IMR-90 (cell line): ENCODE measurements at regions not wholly inside any gene's neighbourhood (a gene's known extent, or its start where the extent isn't known, plus 50 kb on each side); places are given as distances from the start of the nearest gene placed in this dataset.

Source experiments
- ATAC-seq: fragments of 200-7000 bp; cut with Tn5 transposase; 2 replicates; pipeline ENCODE4 v1.9.1; 2020; ENCODE audit warnings: low read depth, mild to moderate bottlenecking, moderate library complexity
- BruUV-seq: library from RNA; stranded (reverse); fragments of 400-500 nt; replicated peaks from 2 replicates; lab custom pipeline; 2021; lab: Mats Ljungman, UMichigan
- CTCF ChIA-PET: fragments of 300-600 bp; formaldehyde crosslinking; extraction: SDS; loops from one replicate; lab custom pipeline; 2021; ENCODE audit warnings: antibody characterized with exemption; lab: Yijun Ruan, JAX
- POLR2A ChIA-PET: fragments of 300-600 bp; sonication (Branson Sonifier 250); formaldehyde crosslinking; loops from one replicate; lab custom pipeline; 2022; ENCODE audit warnings: antibody characterized with exemption; ENCODE audit not compliant: unreplicated experiment; lab: Charles Lee
- DNase-seq: peaks from one replicate; pipeline ENCODE4 v3.0.0; 2013
- H2AFZ ChIP-seq: replicated peaks from 2 replicates; pipeline ENCODE3; 2013; ENCODE audit warnings: low read length, mild to moderate bottlenecking; ENCODE audit not compliant: poor library complexity
- H2AK5ac ChIP-seq: 2 replicates; pipeline ENCODE4 v1.6.1; 2013; ENCODE audit warnings: low read depth, low read length, inconsistent platforms
- H2AK9ac ChIP-seq: replicated peaks from 2 replicates; pipeline ENCODE3; 2013; ENCODE audit warnings: mild to moderate bottlenecking, low read depth, low read length, moderate library complexity; ENCODE audit not compliant: poor library complexity
- H2BK120ac ChIP-seq: 2 replicates; pipeline ENCODE4 v1.6.1; 2013; ENCODE audit warnings: low read depth, low read length, inconsistent platforms
- H2BK15ac ChIP-seq: 3 replicates; pipeline ENCODE4 v1.6.1; 2013; ENCODE audit warnings: low read depth, low read length, inconsistent platforms
- H2BK20ac ChIP-seq: 2 replicates; pipeline ENCODE4 v1.6.1; 2013; ENCODE audit warnings: low read depth, mild to moderate bottlenecking, inconsistent platforms, low read length, moderate library complexity
- H2BK5ac ChIP-seq: 2 replicates; pipeline ENCODE4 v1.6.1; 2013; ENCODE audit warnings: mild to moderate bottlenecking, low read depth, low read length, inconsistent platforms; ENCODE audit not compliant: poor library complexity, severe bottlenecking
- H3K14ac ChIP-seq: replicated peaks from 2 replicates; pipeline ENCODE4 v1.6.1; 2013; ENCODE audit warnings: low read depth, low read length, inconsistent platforms
- H3K18ac ChIP-seq: 2 replicates; pipeline ENCODE4 v1.6.1; 2013; ENCODE audit warnings: low read depth, low read length, control low read depth
- H3K23ac ChIP-seq: 2 replicates; pipeline ENCODE4 v1.6.1; 2013; ENCODE audit warnings: low read depth, low read length, inconsistent platforms
- H3K27ac ChIP-seq: 2 replicates; pipeline ENCODE4 v1.5.1; 2013; ENCODE audit warnings: mild to moderate bottlenecking, control low read depth, low read length; ENCODE audit not compliant: insufficient read depth
- H3K27me3 ChIP-seq: 2 replicates; pipeline ENCODE4 v1.6.1; 2013; ENCODE audit warnings: low read length; ENCODE audit not compliant: control insufficient read depth, insufficient read depth
- H3K36me3 ChIP-seq: 2 replicates; pipeline ENCODE4 v1.6.1; 2013; ENCODE audit warnings: low read length, mixed read lengths; ENCODE audit not compliant: control insufficient read depth, insufficient read depth
- H3K4ac ChIP-seq: 2 replicates; pipeline ENCODE4 v1.6.1; 2013; ENCODE audit warnings: low read depth, low read length, inconsistent platforms
- H3K4me1 ChIP-seq: 2 replicates; pipeline ENCODE4 v1.6.1; 2013; ENCODE audit warnings: low read length, mixed read lengths; ENCODE audit not compliant: control insufficient read depth, insufficient read depth
- H3K4me2 ChIP-seq: 2 replicates; pipeline ENCODE4 v1.6.1; 2013; ENCODE audit warnings: low read depth, mild to moderate bottlenecking, control low read depth, low read length, moderate library complexity
- H3K4me3 ChIP-seq: 2 replicates; pipeline ENCODE4 v1.5.1; 2013; ENCODE audit warnings: low read depth, mild to moderate bottlenecking, control low read depth, low read length, moderate library complexity; ENCODE audit not compliant: insufficient read depth
- H3K56ac ChIP-seq: 2 replicates; pipeline ENCODE4 v1.6.1; 2013; ENCODE audit warnings: low read length, inconsistent platforms; ENCODE audit not compliant: insufficient read depth; ENCODE audit errors: extremely low read depth
- H3K79me1 ChIP-seq, 2 experiments: 2 replicates each; pipeline ENCODE4 v1.6.1; 2013; ENCODE audit warnings: low read length in 2 of 2, inconsistent platforms in 1 of 2, low read depth in 1 of 2
- H3K9ac ChIP-seq: 2 replicates; pipeline ENCODE4 v1.6.1; 2013; ENCODE audit warnings: low read depth, low read length, control low read depth
- H3K9me1 ChIP-seq: 2 replicates; pipeline ENCODE4 v1.6.1; 2013; ENCODE audit warnings: low read length, inconsistent platforms; ENCODE audit not compliant: insufficient read depth
- H3K9me3 ChIP-seq: 2 replicates; pipeline ENCODE4 v1.6.1; 2013; ENCODE audit warnings: low read length; ENCODE audit not compliant: control insufficient read depth, insufficient read depth
- H4K20me1 ChIP-seq: 2 replicates; pipeline ENCODE4 v1.6.1; 2013; ENCODE audit warnings: low read length, inconsistent platforms; ENCODE audit not compliant: insufficient read depth
- H4K5ac ChIP-seq: 2 replicates; pipeline ENCODE4 v1.6.1; 2013; ENCODE audit warnings: mild to moderate bottlenecking, low read depth, low read length, control low read depth
- H4K8ac ChIP-seq, 2 experiments: 2 replicates each; pipeline ENCODE4 v1.6.1; 2013; ENCODE audit warnings: low read depth in 2 of 2, low read length in 2 of 2, control low read depth in 1 of 2, inconsistent platforms in 1 of 2
- H4K91ac ChIP-seq: 2 replicates; pipeline ENCODE4 v1.6.1; 2013; ENCODE audit warnings: low read depth, low read length, inconsistent platforms; ENCODE audit not compliant: insufficient read depth
- BHLHE40 ChIP-seq: fragments of 150-350 bp; IDR thresholded peaks from 2 replicates; pipeline ENCODE4 v1.6.1; 2016; ENCODE audit warnings: mild to moderate bottlenecking, low read depth, low read length
- CEBPB ChIP-seq: IDR thresholded peaks from 2 replicates; pipeline ENCODE4 v1.6.1; 2012; ENCODE audit warnings: low read depth, low read length, improper control_type of control experiment
- CHD1 ChIP-seq: IDR thresholded peaks from 2 replicates; pipeline ENCODE4 v1.6.1; 2012; ENCODE audit warnings: low read depth, low read length, improper control_type of control experiment
- CTCF ChIP-seq: conservative IDR thresholded peaks from 2 replicates; pipeline ENCODE4 v1.5.1; 2012; ENCODE audit warnings: mild to moderate bottlenecking, low read depth, low read length, improper control_type of control experiment
- FOS ChIP-seq: fragments of 150-350 bp; IDR thresholded peaks from 2 replicates; pipeline ENCODE4 v1.6.1; 2016; ENCODE audit warnings: low read depth, low read length
- MAZ ChIP-seq: IDR thresholded peaks from 2 replicates; pipeline ENCODE4 v1.6.1; 2012; ENCODE audit warnings: low read depth, mild to moderate bottlenecking, low read length, improper control_type of control experiment, moderate library complexity, borderline replicate concordance
- MXI1 ChIP-seq: IDR thresholded peaks from 2 replicates; pipeline ENCODE4 v1.6.1; 2012; ENCODE audit warnings: low read depth, mild to moderate bottlenecking, low read length, moderate library complexity, borderline replicate concordance
- NFE2L2 ChIP-seq: fragments of 150-350 bp; IDR thresholded peaks from 2 replicates; pipeline ENCODE4 v1.6.1; 2016; ENCODE audit warnings: low read depth, mild to moderate bottlenecking, low read length
- POLR2A ChIP-seq: IDR thresholded peaks from 2 replicates; pipeline ENCODE4 v1.6.1; 2012; ENCODE audit warnings: mild to moderate bottlenecking, low read depth, low read length
- RAD21 ChIP-seq: IDR thresholded peaks from 2 replicates; pipeline ENCODE4 v1.6.1; 2012; ENCODE audit warnings: low read length, improper control_type of control experiment
- RCOR1 ChIP-seq: IDR thresholded peaks from 2 replicates; pipeline ENCODE4 v1.6.1; 2012; ENCODE audit warnings: mild to moderate bottlenecking, low read length, improper control_type of control experiment; ENCODE audit not compliant: insufficient replicate concordance
- RFX5 ChIP-seq: IDR thresholded peaks from 2 replicates; pipeline ENCODE4 v1.8.0; 2012; ENCODE audit warnings: low read depth, mild to moderate bottlenecking, low read length, moderate library complexity
- SMC3 ChIP-seq: fragments of 150-350 bp; IDR thresholded peaks from 2 replicates; pipeline ENCODE4 v1.6.1; 2016; ENCODE audit warnings: low read depth, mild to moderate bottlenecking, antibody characterized with exemption, low read length, moderate library complexity
- WGBS, 2 experiments: methylation state at CpG; one replicate each; pipeline versions ENCODE4 v1.1.5 to v1.1.7; 2013; ENCODE audit warnings: missing lambda C conversion rate in 2 of 2; ENCODE audit not compliant: insufficient read length in 1 of 2; ENCODE audit errors: extremely low coverage in 2 of 2; 5-methylcytosine and 5-hydroxymethylcytosine counted together
- dilution Hi-C: fragments of 300-500 bp; cut with HindIII; formaldehyde crosslinking; loops from one replicate; pipeline ENCODE4 v1.14.3; 2018; ENCODE audit warnings: low sequenced_read_pairs; ENCODE audit not compliant: unreplicated experiment
- in situ Hi-C: fragments of 300-500 bp; cut with MboI; formaldehyde crosslinking; loops from 3 replicates; pipeline ENCODE4 v1.14.3; 2019; ENCODE audit warnings: low sequenced_read_pairs, inconsistent platforms, mixed read lengths
- intact Hi-C: fragments of 100-400 bp; cut with micrococcal nuclease; formaldehyde crosslinking; loops from 2 replicates; pipeline ENCODE4 v1.10.0; 2022

GRCh38 chr2:13052547-13052946 is 335.8 kb downstream of the TRIB2 start:
- TF ChIP-seq RFX5 (no peak), CTCF (no peak), CHD1 (no peak), CEBPB (no peak), RAD21 (no peak), BHLHE40 (no peak), MAZ (no peak), MXI1 (no peak), NFE2L2 (no peak), SMC3 (no peak), FOS (no peak), RCOR1 (no peak), POLR2A (no peak)
- no peak overlapping the region for H2AK5ac ChIP-seq
- no CpG with 5 or more reads among the region's 4 CpGs for WGBS, 2 experiments
- no TSS peak for BruUV-seq
- H4K5ac ChIP-seq = no peak overlapping the region
- no peak overlapping the region for H3K4ac ChIP-seq
- H4K20me1 ChIP-seq = no peaks in the 10 kb centered on the region
- no peak overlapping the region for H3K4me2 ChIP-seq
- DNase-seq = no peak
- no peak overlapping the region for H2BK5ac ChIP-seq
- ChIA-PET CTCF (no interaction called here), POLR2A (no interaction called here)
- H2BK120ac ChIP-seq = no peak overlapping the region
- no peak overlapping the region for H3K4me3 ChIP-seq
- H3K27ac ChIP-seq = no peak overlapping the region
- no peak overlapping the region for H2BK20ac ChIP-seq
- no peaks in the 10 kb centered on the region for H3K9me1 ChIP-seq
- no peaks in the 10 kb centered on the region for H3K4me1 ChIP-seq
- H2AFZ ChIP-seq = no peak overlapping the region
- no peaks in the 10 kb centered on the region for H3K79me1 ChIP-seq
- no peak overlapping the region for H3K56ac ChIP-seq
- H3K9ac ChIP-seq = no peak overlapping the region
- H3K9me3 ChIP-seq = no peaks in the 10 kb centered on the region
- H4K8ac ChIP-seq = no peak overlapping the region
- dilution Hi-C loops (no loop called here), intact Hi-C loops (no loop called here), in situ Hi-C loops (no loop called here)
- H3K18ac ChIP-seq = no peak overlapping the region
- no peaks in the 10 kb centered on the region for H3K36me3 ChIP-seq
- ATAC-seq = no peak
- no peak overlapping the region for H3K14ac ChIP-seq
- peaks cover 3% of the 10 kb centered on the region; the same call in 1 of the 2 replicates for H3K27me3 ChIP-seq
- H3K23ac ChIP-seq = no peak overlapping the region
- no peak overlapping the region for H2AK9ac ChIP-seq
- no peak overlapping the region for H4K91ac ChIP-seq
- H2BK15ac ChIP-seq = no peak overlapping the region
